ENCODE measurements at regions not wholly inside any gene's neighbourhood (a gene's known extent, or its start where the extent isn't known, plus 50 kb on each side); places are given as distances from the start of the nearest gene placed in this dataset.

- DNase-seq (ENCODE audit: low spot score) = no peak
- in situ Hi-C loops (cut with MboI; ENCODE audit: low pct_unique_long_range_greater_than_20kb, low sequenced_read_pairs, unreplicated experiment) = no loop called here
- no peak for TF ChIP-seq CTCF (IDR thresholded peaks at IDR 0.05; ENCODE audit: extremely low read depth, insufficient read depth, missing control alignments)
Observed at GRCh38 chr9:107675351-107676259, 186.0 kb upstream of the KLF4 start.

GRCh38 chr9:107674721-107675277, 185.2 kb upstream of the KLF4 start:
- no peak for DNase-seq (ENCODE audit: low spot score)
- TF ChIP-seq CTCF (IDR thresholded peaks at IDR 0.05; ENCODE audit: extremely low read depth, insufficient read depth, missing control alignments) = no peak
- in situ Hi-C loops (cut with MboI; ENCODE audit: low pct_unique_long_range_greater_than_20kb, low sequenced_read_pairs, unreplicated experiment) = no loop called here

GRCh38 chr9:107673861-107674720, 184.5 kb upstream of the KLF4 start:
- in situ Hi-C loops (cut with MboI; ENCODE audit: low pct_unique_long_range_greater_than_20kb, low sequenced_read_pairs, unreplicated experiment) = no loop called here
- DNase-seq (ENCODE audit: low spot score) = no peak
- no peak for TF ChIP-seq CTCF (IDR thresholded peaks at IDR 0.05; ENCODE audit: extremely low read depth, insufficient read depth, missing control alignments)

GRCh38 chr9:107671588-107671987, 182.0 kb upstream of the KLF4 start:
- in situ Hi-C loops (cut with MboI; ENCODE audit: low pct_unique_long_range_greater_than_20kb, low sequenced_read_pairs, unreplicated experiment) = no loop called here
- no peak for TF ChIP-seq CTCF (IDR thresholded peaks at IDR 0.05; ENCODE audit: extremely low read depth, insufficient read depth, missing control alignments)
- no peak for DNase-seq (ENCODE audit: low spot score)

GRCh38 chr9:107669422-107669821, 179.9 kb upstream of the KLF4 start:
- in situ Hi-C loops (cut with MboI; ENCODE audit: low pct_unique_long_range_greater_than_20kb, low sequenced_read_pairs, unreplicated experiment) = no loop called here
- no peak for TF ChIP-seq CTCF (IDR thresholded peaks at IDR 0.05; ENCODE audit: extremely low read depth, insufficient read depth, missing control alignments)
- DNase-seq (ENCODE audit: low spot score) = no peak
